Endometrium (tissue), 2 donors: ENCODE measurements at regions not wholly inside any gene's neighbourhood (a gene's known extent, or its start where the extent isn't known, plus 50 kb on each side); places are given as distances from the start of the nearest gene placed in this dataset.

ENCODE experiments used
- FAIRE-seq: peaks from 2 replicates; lab custom pipeline; 2012; peaks lifted over from hg19 to GRCh38; lab: Jason Lieb, UNC
- donor health status: control.
- donor health status: control.

GRCh38 chr22:48121984-48122383 lies 1359.5 kb downstream of the TBC1D22A start:
- no peak for FAIRE-seq

GRCh38 chr22:48118654-48119053 lies 1356.2 kb downstream of the TBC1D22A start:
- no peak for FAIRE-seq

GRCh38 chr22:48116871-48117270 lies 1354.4 kb downstream of the TBC1D22A start:
- no peak for FAIRE-seq

- no peak for FAIRE-seq
These were observed 1350.5 kb downstream of the TBC1D22A start for GRCh38 chr22:48112687-48113521.

GRCh38 chr22:48106715-48107259 lies 1344.3 kb downstream of the TBC1D22A start:
- FAIRE-seq: no peak

GRCh38 chr22:48106215-48106614 lies 1343.8 kb downstream of the TBC1D22A start:
- no peak for FAIRE-seq

GRCh38 chr22:48105259-48105658 lies 1342.8 kb downstream of the TBC1D22A start:
- FAIRE-seq: no peak

- no peak for FAIRE-seq
These were observed 1342.3 kb downstream of the TBC1D22A start for GRCh38 chr22:48104766-48105165.

- no peak for FAIRE-seq
These were observed 1341.8 kb downstream of the TBC1D22A start for GRCh38 chr22:48104102-48104738.

- no peak for FAIRE-seq
These were observed 1340.9 kb downstream of the TBC1D22A start for GRCh38 chr22:48103126-48103875.

GRCh38 chr22:48102581-48102980 lies 1340.1 kb downstream of the TBC1D22A start:
- FAIRE-seq: no peak

- no peak for FAIRE-seq
These were observed 1339.3 kb downstream of the TBC1D22A start for GRCh38 chr22:48101704-48102103.

GRCh38 chr22:48100685-48101417 lies 1338.4 kb downstream of the TBC1D22A start:
- no peak for FAIRE-seq

GRCh38 chr22:48099671-48100070 lies 1337.2 kb downstream of the TBC1D22A start:
- FAIRE-seq: no peak

GRCh38 chr22:48099251-48099650 lies 1336.8 kb downstream of the TBC1D22A start:
- FAIRE-seq: no peak

GRCh38 chr22:48098921-48099245 lies 1336.4 kb downstream of the TBC1D22A start:
- FAIRE-seq: no peak

GRCh38 chr22:48098243-48098920 lies 1335.9 kb downstream of the TBC1D22A start:
- FAIRE-seq: no peak

- no peak for FAIRE-seq
These were observed 1335.3 kb downstream of the TBC1D22A start for GRCh38 chr22:48097723-48098122.

- no peak for FAIRE-seq
These were observed 1334.6 kb downstream of the TBC1D22A start for GRCh38 chr22:48096851-48097665.

- no peak for FAIRE-seq
These were observed 1334.0 kb downstream of the TBC1D22A start for GRCh38 chr22:48096411-48096810.

- no peak for FAIRE-seq
These were observed 1331.5 kb downstream of the TBC1D22A start for GRCh38 chr22:48093981-48094380.
